ENCODE measurements at regions not wholly inside any gene's neighbourhood (a gene's known extent, or its start where the extent isn't known, plus 50 kb on each side); places are given as distances from the start of the nearest gene placed in this dataset.

DNA sequence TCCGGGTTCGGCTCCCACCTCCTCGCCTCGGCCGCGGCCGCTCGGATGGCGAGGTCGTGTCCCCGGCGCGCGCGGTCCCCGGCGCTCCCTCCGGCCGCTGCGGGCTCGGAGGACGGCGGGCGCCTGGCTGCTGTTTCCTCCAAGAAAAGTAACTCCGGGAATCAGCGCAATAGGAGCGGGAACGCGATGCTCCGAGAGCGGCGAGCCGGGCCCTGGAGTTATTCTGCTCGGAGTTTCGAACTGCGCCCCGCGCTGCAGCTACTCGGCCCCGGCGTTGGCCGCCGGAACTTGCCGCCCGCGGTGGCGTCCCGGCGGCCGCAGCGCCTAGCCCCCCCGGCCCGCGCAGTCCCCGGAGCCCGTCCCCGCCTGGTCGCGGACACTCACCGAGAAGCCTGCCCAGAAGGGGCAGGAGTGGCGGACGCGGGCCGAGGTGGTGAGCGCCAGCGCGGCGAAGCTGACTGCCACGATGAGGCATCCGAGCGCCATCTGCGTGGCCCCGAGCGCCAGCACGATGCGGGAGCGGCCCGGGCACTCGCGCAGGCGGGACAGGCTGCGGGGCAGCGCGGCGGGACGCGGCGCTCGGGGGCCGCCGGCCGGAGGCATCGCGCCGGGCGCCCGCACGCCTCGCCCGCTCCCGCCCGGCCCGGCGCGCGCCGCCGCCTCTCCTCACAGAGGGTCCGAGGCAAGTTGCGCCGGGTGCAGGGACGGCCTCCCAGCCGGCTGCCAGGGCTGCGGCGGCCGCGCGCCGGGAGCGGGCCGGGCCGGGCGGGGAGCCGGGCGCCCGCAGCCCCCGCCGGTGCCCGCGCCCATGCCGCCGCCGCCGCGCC is 251.9 kb downstream of the TJP1 start:
- Histone ChIP-seq H3K27me3 (peaks cover 4 to 52% (median 7%) of the 10 kb centered on the region in 3 donors), H3K36me3 (no peaks in the 10 kb centered on the region), H3K4me3 (peak overlapping the region; percentile 29 to 64 (median 58)), H3K9me3 (no peaks in the 10 kb centered on the region), H3K4me1 (peaks cover 0 to 19% (median 13%) of the 10 kb centered on the region in 4 donors), H3K27ac (peak overlapping the region in 3 of 4 donors; percentile 47 to 53 (median 49))
- 1% methylated on average over 135 of the region's 135 CpGs for WGBS, 2 donors
- intact Hi-C loops (cut with DNase I), result loop anchor here (5.0 kb wide), 2 partner anchors 303 to 428 kb away; partner anchors contain the start of gene NSMCE3
- no peak for DNase-seq
- TF ChIP-seq POLR2A (IDR thresholded peaks at IDR 0.05) (no peak), POLR2AphosphoS5 (IDR thresholded peaks at IDR 0.05) (no peak), EP300 (IDR thresholded peaks at IDR 0.05) (no peak)
- TF ChIP-seq, protein P1, sequence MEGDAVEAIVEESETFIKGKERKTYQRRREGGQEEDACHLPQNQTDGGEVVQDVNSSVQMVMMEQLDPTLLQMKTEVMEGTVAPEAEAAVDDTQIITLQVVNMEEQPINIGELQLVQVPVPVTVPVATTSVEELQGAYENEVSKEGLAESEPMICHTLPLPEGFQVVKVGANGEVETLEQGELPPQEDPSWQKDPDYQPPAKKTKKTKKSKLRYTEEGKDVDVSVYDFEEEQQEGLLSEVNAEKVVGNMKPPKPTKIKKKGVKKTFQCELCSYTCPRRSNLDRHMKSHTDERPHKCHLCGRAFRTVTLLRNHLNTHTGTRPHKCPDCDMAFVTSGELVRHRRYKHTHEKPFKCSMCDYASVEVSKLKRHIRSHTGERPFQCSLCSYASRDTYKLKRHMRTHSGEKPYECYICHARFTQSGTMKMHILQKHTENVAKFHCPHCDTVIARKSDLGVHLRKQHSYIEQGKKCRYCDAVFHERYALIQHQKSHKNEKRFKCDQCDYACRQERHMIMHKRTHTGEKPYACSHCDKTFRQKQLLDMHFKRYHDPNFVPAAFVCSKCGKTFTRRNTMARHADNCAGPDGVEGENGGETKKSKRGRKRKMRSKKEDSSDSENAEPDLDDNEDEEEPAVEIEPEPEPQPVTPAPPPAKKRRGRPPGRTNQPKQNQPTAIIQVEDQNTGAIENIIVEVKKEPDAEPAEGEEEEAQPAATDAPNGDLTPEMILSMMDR (IDR thresholded peaks at IDR 0.05), result no peak

DNA sequence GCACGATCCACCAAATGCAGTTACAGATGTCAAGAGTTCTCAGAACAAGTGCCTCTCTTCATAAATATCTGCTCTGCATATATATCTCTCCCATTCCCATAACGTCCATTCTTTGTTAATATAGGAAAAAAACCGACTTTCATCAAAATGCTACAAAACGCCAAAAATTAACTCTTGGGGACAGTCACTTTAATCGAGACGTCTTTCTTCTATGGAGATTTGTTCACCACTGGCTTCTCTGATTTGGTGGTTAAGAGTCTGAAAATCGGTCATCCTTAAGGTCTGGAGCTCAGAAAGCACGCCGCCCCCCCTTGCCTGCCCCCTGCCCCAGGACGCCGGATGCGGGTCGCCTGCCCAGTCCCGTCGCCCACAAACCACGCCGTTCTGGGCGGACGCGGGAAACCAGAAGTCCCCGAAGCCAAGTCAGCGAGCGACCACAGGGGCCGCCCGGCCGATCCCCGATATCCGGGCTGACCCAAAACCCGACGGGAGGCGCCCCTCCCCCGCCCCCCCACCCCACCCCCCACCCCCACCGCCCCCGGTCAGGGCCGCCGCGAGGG is 252.7 kb downstream of the TJP1 start:
- H3K27ac ChIP-seq, result peak overlapping the region in 2 of 4 donors; percentile 47 to 53
- no peaks in the 10 kb centered on the region for H3K9me3 ChIP-seq
- H3K27me3 ChIP-seq, result peaks cover 4 to 52% (median 7%) of the 10 kb centered on the region in 3 donors
- TF ChIP-seq, protein P1 (IDR thresholded peaks at IDR 0.05), result no peak
- no peak for TF ChIP-seq POLR2A (IDR thresholded peaks at IDR 0.05)
- TF ChIP-seq POLR2AphosphoS5 (IDR thresholded peaks at IDR 0.05), result no peak
- TF ChIP-seq EP300 (IDR thresholded peaks at IDR 0.05), result no peak
- 1 to 4% methylated on average over 37 of the region's 37 CpGs for WGBS, 2 donors
- intact Hi-C loops (cut with DNase I), result loop anchor here (5.0 to 10.0 kb wide), 3 partner anchors 205 to 427 kb away; partner anchors contain the start of gene NSMCE3
- H3K36me3 ChIP-seq, result no peaks in the 10 kb centered on the region
- peaks cover 0 to 19% (median 13%) of the 10 kb centered on the region in 4 donors for H3K4me1 ChIP-seq
- peak overlapping the region; percentile 29 to 64 (median 58) for H3K4me3 ChIP-seq
- DNase-seq, result no peak

DNA sequence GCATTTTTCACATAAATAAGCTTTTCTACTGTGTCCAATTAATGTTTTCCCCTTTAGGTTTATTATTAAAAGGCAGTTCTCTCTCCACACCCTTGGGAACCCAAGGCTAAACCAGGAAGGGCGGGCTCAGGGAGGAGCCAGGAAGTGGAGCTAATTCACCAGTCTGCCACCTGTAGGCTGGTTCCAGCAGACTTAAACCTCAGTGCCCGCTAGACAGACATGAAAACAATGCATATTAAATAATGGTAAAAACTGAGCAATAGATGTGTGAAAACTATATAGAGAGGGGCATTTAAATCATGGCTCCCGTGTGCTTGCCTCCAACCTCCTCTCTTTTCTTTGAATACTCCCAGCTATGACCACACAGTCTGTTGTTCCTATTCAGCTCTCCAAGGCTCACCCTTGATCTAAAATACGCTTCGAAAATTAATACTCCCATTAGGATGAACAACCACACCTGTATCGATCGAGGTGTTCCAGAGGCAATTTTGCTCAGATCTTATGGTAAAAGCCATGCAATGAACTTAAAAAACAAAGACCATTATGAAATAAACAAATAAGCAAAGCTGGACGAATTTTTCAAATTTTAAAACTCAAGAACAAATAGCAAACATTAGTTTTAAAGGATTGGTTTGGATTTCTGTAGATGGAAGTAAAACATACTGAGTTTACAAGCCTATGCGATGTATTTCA is 253.3 kb downstream of the TJP1 start:
- intact Hi-C loops (cut with DNase I), result loop anchor here (10.0 kb wide), 1 partner anchor 204 kb away; no protein-coding TSS in a partner anchor
- peaks cover 0 to 19% (median 13%) of the 10 kb centered on the region in 4 donors for H3K4me1 ChIP-seq
- no peaks in the 10 kb centered on the region for H3K36me3 ChIP-seq
- peaks cover 4 to 52% (median 7%) of the 10 kb centered on the region in 3 donors for H3K27me3 ChIP-seq
- H3K9me3 ChIP-seq, result no peaks in the 10 kb centered on the region
- DNase-seq, result no peak
- no peak overlapping the region for H3K27ac ChIP-seq
- TF ChIP-seq, protein P1 (IDR thresholded peaks at IDR 0.05), result peak in 1 of 4 experiments; percentile 8
- no peak for TF ChIP-seq POLR2AphosphoS5 (IDR thresholded peaks at IDR 0.05)
- no peak for TF ChIP-seq EP300 (IDR thresholded peaks at IDR 0.05)
- TF ChIP-seq POLR2A (IDR thresholded peaks at IDR 0.05), result no peak
- H3K4me3 ChIP-seq, result no peak overlapping the region
- WGBS, 2 donors, result 16 to 42% methylated on average over 9 of the region's 9 CpGs

DNA sequence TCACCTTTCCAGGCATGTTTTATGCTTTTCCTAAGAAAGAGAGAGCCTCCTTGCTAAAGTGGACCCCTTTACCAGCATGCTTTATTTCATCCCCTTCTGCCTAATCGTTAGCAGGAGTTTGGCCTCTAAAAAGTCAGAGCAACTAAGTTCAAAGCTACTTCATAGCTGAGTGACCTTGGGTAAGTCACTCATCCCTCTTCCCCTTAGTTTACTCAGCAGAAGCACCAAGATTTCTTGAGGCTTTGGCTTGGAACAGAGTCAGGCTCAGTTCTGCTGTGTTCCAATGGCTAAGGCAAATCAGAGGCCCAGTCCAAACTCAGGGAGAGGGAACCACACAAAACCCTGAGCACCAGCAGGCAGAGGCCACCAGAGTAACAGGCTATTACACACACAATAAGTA is 254.9 kb downstream of the TJP1 start:
- DNase-seq, result no peak
- no peak overlapping the region for H3K27ac ChIP-seq
- peaks cover 0 to 19% (median 13%) of the 10 kb centered on the region in 4 donors for H3K4me1 ChIP-seq
- WGBS, 2 donors, result 71 to 80% methylated on average over 1 of the region's 1 CpG
- no peaks in the 10 kb centered on the region for H3K9me3 ChIP-seq
- intact Hi-C loops (cut with DNase I), result loop anchor here (10.0 kb wide), 1 partner anchor 203 kb away; no protein-coding TSS in a partner anchor
- no peaks in the 10 kb centered on the region for H3K36me3 ChIP-seq
- no peak for TF ChIP-seq EP300 (IDR thresholded peaks at IDR 0.05)
- TF ChIP-seq, protein P1 (IDR thresholded peaks at IDR 0.05), result no peak
- TF ChIP-seq POLR2A (IDR thresholded peaks at IDR 0.05), result no peak
- no peak for TF ChIP-seq POLR2AphosphoS5 (IDR thresholded peaks at IDR 0.05)
- H3K27me3 ChIP-seq, result peaks cover 4 to 48% (median 7%) of the 10 kb centered on the region in 3 donors
- H3K4me3 ChIP-seq, result no peak overlapping the region

Data from sigmoid colon (tissue), 6 donors.